GM12873 (cell line): ENCODE measurements at regions not wholly inside any gene's neighbourhood (a gene's known extent, or its start where the extent isn't known, plus 50 kb on each side); places are given as distances from the start of the nearest gene placed in this dataset.

Source experiments
- CTCF ChIP-seq: IDR thresholded peaks from 2 replicates; pipeline ENCODE4 v1.5.1; 2012; ENCODE audit warnings: low read depth, mild to moderate bottlenecking, moderate library complexity, low read length, control low read depth; ENCODE audit not compliant: insufficient read depth; ENCODE audit errors: missing control alignments

- no peak for TF ChIP-seq CTCF
These were observed 303.0 kb downstream of the SEC14L1 start for GRCh38 chr17:77443748-77444260.

DNA sequence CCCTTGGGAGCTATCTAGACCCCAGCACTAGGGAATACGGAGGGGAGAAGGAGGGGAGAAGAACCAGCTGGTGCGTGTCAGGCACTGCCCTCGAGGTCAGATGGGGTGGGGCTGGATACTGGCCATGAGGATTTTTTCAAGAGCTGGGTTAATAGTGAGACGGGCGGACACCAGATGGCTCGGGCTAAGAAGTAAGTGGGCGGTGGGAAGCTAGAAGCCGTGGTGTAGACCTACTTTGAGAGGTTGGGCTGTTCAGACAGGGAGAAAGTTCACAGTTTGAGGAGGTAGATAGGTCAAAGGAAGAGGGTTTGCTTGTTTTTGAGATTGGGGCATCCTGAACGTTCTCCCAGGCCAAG lies 303.8 kb downstream of the SEC14L1 start:
- no peak for TF ChIP-seq CTCF

DNA sequence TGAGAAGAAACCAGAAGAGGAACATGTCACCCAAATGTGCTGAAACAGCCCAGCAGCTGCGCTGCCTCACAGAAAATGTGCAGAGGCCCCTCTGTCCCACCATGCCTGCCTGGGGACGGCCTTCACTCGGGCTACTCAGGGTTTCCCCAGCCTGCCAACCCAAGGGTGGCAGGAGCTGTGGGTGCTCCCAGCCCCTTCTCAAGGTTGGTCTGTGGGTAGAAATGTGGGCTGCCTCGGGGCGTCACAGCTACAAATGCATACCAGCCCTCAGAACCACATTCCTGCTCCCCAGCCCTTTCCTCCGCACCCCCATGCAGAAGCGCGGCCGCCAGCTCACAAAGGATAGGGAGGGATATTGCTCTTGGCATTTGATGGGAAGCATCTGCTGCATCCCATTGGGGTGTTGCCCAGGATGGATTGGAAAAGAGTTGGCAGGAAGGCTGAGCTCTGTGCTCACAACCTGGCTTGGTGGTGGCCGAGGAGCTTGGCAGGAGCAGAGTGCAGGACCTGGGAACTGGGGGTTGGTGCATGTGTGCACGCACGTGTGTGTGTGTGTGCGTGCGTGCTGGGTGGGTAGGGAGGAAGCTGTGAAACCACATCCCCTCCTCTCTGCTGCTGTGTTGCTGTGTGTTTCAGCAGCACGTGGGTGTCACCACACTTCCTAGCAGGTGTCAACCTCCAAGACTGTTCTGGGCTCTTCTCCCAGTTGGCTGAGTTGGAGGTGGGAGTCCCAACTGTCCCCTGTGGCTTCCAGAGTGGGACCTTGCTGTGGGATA lies 304.4 kb downstream of the SEC14L1 start:
- TF ChIP-seq CTCF: no peak

DNA sequence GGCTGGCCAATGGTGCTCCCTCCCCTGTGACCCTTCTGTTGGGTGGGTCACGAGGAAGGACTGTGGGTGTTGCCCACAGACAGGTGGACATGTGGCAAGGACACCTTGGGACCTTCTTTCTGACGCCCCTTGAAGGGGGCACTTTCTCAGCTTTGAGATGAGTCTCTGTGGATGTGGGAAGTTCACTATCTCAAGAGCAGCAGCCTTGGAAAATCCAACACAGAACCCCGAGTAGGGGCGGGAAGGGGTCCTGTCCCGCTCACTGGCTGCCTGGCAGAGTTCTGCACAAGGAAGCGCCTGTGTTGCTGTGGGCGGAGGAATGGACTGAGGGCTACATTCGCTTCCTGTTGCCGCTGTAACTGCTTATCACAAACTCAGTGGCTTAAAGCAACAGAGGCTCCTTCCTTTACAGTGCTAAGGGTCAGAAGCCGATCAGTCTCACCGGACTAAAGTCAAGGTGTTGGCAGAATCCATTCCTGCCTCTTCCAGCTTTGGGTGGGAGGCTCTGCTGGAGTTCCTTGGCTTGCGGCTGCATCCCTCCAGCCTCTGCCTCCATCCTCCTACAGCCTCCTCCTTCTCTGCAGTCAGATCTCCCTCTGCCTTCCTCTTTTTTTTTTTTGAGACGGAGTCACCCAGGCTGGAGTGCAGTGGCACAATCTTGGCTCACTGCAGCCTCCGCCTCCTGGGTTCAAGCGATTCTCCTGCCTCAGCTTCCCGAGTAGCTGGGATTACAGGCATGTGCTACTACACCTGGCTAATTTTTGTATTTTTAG lies 305.2 kb downstream of the SEC14L1 start:
- TF ChIP-seq CTCF: no peak

GRCh38 chr17:77446940-77447634 lies 306.3 kb downstream of the SEC14L1 start:
- no peak for TF ChIP-seq CTCF

DNA sequence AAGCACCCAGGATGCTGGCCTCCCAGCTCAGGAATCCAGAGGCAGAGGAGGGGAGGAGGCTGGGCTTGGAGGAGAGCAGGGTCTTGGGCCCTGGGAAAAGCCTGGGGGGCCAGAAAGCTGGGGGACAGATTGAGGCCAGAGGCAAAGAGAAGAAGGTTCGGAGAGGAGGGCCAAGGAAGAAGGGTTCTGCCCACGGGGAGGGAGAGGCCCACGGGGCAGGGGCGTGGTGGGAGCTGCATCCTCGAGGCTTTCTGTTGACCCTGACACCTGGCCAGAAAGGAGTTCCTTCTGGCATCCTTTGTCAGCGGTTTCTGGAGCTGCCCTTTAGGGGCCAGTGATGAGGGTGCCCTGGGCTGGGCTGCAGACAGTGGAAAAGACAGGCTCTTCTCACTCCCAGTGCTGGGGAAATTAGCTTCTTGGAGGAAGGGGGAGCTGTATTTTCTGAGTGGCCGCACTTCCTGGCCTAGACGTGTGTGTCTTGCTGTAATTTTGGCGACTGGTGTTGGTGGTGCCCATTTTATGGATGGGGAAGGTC lies 308.7 kb downstream of the SEC14L1 start:
- no peak for TF ChIP-seq CTCF
